ENCODE measurements at regions not wholly inside any gene's neighbourhood (a gene's known extent, or its start where the extent isn't known, plus 50 kb on each side); places are given as distances from the start of the nearest gene placed in this dataset.

DNA sequence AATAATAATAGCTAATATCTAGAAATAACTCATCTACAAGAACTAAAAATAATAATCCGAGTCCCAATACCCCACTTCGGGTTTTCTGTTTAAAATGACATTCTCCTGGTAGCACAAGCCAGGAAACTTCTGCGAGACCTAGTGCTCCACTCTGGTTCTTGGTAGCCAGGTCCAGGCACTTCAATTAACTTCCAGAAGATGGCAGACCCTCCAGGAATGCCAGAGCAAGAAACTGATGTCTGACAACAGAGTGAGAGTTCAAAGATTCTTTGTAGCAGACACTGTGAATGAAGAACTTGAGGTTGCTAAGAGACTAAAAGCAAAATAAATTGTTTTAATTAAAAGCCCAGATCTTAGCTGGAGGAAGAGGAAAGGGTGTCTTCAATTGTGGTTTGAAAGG lies 1963.3 kb upstream of the CDH9 start:
- 91% methylated on average over 3 of the region's 3 CpGs; no CpG with 5 or more reads in 1 of the 2 experiments for WGBS, 2 experiments (ENCODE audit: extremely low coverage in 1 of 2, insufficient coverage in 1 of 2, insufficient read length in 1 of 2, insufficient replicate concordance in 2 of 2, low coverage in 1 of 2, low lambda C conversion rate in 2 of 2, missing lambda C conversion rate in 1 of 2)
- no peaks in the 10 kb centered on the region for H4K20me1 ChIP-seq (replicated peaks in 1 of 2; ENCODE audit: control insufficient read depth in 1 of 2, insufficient read depth in 2 of 2, low read length in 2 of 2)

More for the DNA sequence above, 1963.3 kb upstream of the CDH9 start:
- Histone ChIP-seq H3K9ac (replicated peaks in 1 of 4; ENCODE audit: extremely low read depth in 1 of 4, low read depth in 3 of 4, low read length in 3 of 4) (no peak overlapping the region), H4K8ac (ENCODE audit: extremely low read depth, insufficient read depth, low read length) (no peak overlapping the region), H2BK5ac (ENCODE audit: low read depth, low read length) (no peak overlapping the region), H3K4me2 (ENCODE audit: insufficient read depth in 1 of 2, low read depth in 2 of 2, low read length in 2 of 2) (no peak overlapping the region), H3K18ac (ENCODE audit: extremely low read depth, low read length) (no peak overlapping the region), H3K4me1 (replicated peaks in 1 of 4; ENCODE audit: control insufficient read depth in 3 of 4, insufficient read depth in 4 of 4, low read length in 3 of 4) (no peaks in the 10 kb centered on the region), H3K23me2 (ENCODE audit: low read depth, low read length) (no peaks in the 10 kb centered on the region), H4K5ac (ENCODE audit: insufficient read length, low read depth, low read length) (no peak overlapping the region), H3K27ac (ENCODE audit: low read depth, low read length) (no peak overlapping the region), H2BK15ac (ENCODE audit: low read length) (no peak overlapping the region), H3K14ac (ENCODE audit: insufficient read length) (no peak overlapping the region), H3K79me2 (ENCODE audit: control insufficient read depth in 1 of 2, insufficient read depth in 2 of 2, low read length in 2 of 2) (no peaks in the 10 kb centered on the region), H3K36me3 (ENCODE audit: control insufficient read depth in 2 of 4, insufficient read depth in 4 of 4, low read length in 3 of 4) (no peaks in the 10 kb centered on the region), H3K23ac (ENCODE audit: insufficient read length) (no peak overlapping the region), H3K56ac (replicated peaks; ENCODE audit: insufficient read length, low read depth, low read length) (no peak overlapping the region), H3K4me3 (ENCODE audit: extremely low read depth in 1 of 4, insufficient read depth in 2 of 4, low read depth in 3 of 4, low read length in 4 of 4) (no peak overlapping the region), H2BK12ac (ENCODE audit: low read depth, low read length) (no peak overlapping the region), H2AFZ (ENCODE audit: low read length) (no peak overlapping the region), H2AK5ac (ENCODE audit: low read depth, low read length) (no peak overlapping the region), H2BK120ac (replicated peaks; ENCODE audit: low read depth, low read length) (no peak overlapping the region), H4K91ac (replicated peaks; ENCODE audit: insufficient read length, low read length) (no peak overlapping the region), H3K4ac (replicated peaks; ENCODE audit: insufficient read length, low read depth, low read length) (no peak overlapping the region), H2BK20ac (ENCODE audit: low read length) (no peak overlapping the region), H3K27me3 (replicated peaks in 1 of 4; ENCODE audit: control insufficient read depth in 3 of 4, extremely low read depth in 1 of 4, insufficient read depth in 3 of 4, low read length in 3 of 4) (no peaks in the 10 kb centered on the region), H3K9me3 (ENCODE audit: insufficient read depth in 2 of 2, low read depth in 1 of 2, low read length in 1 of 2) (no peaks in the 10 kb centered on the region), H3K79me1 (ENCODE audit: low read depth, low read length) (no peaks in the 10 kb centered on the region)
- CTCF ChIA-PET (ENCODE audit: partially characterized antibody): interaction anchor here (0.6 to 1.5 kb wide), 10 partner anchors 8 to 217 kb away, joined by 3 to 6 read pairs (median 3); no protein-coding TSS in a partner anchor
- POLR2A ChIA-PET (ENCODE audit: partially characterized antibody): no interaction called here
- FAIRE-seq (peak; percentile 63), DNase-seq (ENCODE audit: low read depth in 1 of 2, low spot score in 2 of 2) (no peak)
- TF ChIP-seq RAD21 (IDR thresholded peaks at IDR 0.05 in 1 of 2, conservative IDR thresholded peaks at IDR 0.05 in 1 of 2; ENCODE audit: low read depth in 2 of 2, low read length in 2 of 2): peak; percentile 55 to 68
- TF ChIP-seq TEAD4 (IDR thresholded peaks at IDR 0.05; ENCODE audit: low read depth, low read length): peak; percentile 70
- TF ChIP-seq, protein P1, sequence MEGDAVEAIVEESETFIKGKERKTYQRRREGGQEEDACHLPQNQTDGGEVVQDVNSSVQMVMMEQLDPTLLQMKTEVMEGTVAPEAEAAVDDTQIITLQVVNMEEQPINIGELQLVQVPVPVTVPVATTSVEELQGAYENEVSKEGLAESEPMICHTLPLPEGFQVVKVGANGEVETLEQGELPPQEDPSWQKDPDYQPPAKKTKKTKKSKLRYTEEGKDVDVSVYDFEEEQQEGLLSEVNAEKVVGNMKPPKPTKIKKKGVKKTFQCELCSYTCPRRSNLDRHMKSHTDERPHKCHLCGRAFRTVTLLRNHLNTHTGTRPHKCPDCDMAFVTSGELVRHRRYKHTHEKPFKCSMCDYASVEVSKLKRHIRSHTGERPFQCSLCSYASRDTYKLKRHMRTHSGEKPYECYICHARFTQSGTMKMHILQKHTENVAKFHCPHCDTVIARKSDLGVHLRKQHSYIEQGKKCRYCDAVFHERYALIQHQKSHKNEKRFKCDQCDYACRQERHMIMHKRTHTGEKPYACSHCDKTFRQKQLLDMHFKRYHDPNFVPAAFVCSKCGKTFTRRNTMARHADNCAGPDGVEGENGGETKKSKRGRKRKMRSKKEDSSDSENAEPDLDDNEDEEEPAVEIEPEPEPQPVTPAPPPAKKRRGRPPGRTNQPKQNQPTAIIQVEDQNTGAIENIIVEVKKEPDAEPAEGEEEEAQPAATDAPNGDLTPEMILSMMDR (IDR thresholded peaks at IDR 0.05; ENCODE audit: control extremely low read depth in 1 of 3, insufficient read depth in 1 of 3, low read depth in 1 of 3, low read length in 3 of 3): peak; percentile 4 to 53 (median 39)
- no peak for TF ChIP-seq KDM1A (IDR thresholded peaks at IDR 0.05; ENCODE audit: borderline replicate concordance, low read length)

Measured in H1 (cell line).